Ascending aorta (tissue), 2 donors: ENCODE measurements at regions not wholly inside any gene's neighbourhood (a gene's known extent, or its start where the extent isn't known, plus 50 kb on each side); places are given as distances from the start of the nearest gene placed in this dataset.

Source experiments
- DNase-seq, 2 donors: peaks; one replicate each; pipeline ENCODE4 v3.0.0-alpha.2; 2019; ENCODE audit warnings: low spot score in 2 of 2
- H3K27ac ChIP-seq, 2 donors: fragments of 200-600 bp; sonication (generic); one replicate each; pipeline ENCODE4 v1.5.1; 2016 to 2017; ENCODE audit warnings: mild to moderate bottlenecking in 1 of 2
- H3K27me3 ChIP-seq: fragments of 200-600 bp; sonication (generic); one replicate; pipeline ENCODE4 v1.5.1; 2017
- H3K36me3 ChIP-seq, 2 donors: fragments of 200-600 bp; sonication (generic); one replicate each; pipeline ENCODE4 v1.5.1; 2016
- H3K4me1 ChIP-seq, 2 donors: fragments of 200-600 bp; sonication (generic); one replicate each; pipeline ENCODE4 v1.5.1; 2016 to 2017; ENCODE audit warnings: mild to moderate bottlenecking in 1 of 2
- H3K4me3 ChIP-seq, 2 donors: fragments of 200-600 bp; sonication (generic); one replicate each; pipeline ENCODE4 v1.5.1; 2016 to 2017; ENCODE audit warnings: mild to moderate bottlenecking in 1 of 2
- H3K9me3 ChIP-seq, 2 donors: fragments of 200-600 bp; sonication (generic); one replicate each; pipeline ENCODE4 v1.5.1; 2016
- CTCF ChIP-seq, 3 experiments: fragments of 200-600 bp in 2 of 3; fragments of 450-650 bp in 1 of 3; sonication (generic) in 2 of 3; IDR thresholded peaks; one replicate each; pipeline ENCODE4 v1.5.1; 2016 to 2019; ENCODE audit warnings: antibody characterized with exemption in 3 of 3, mild to moderate bottlenecking in 1 of 3, moderate library complexity in 1 of 3
- intact Hi-C: fragments of 100-400 bp; cut with DNase I; formaldehyde crosslinking; loops from one replicate; pipeline ENCODE4 v1.15.1; 2023

- no peaks in the 10 kb centered on the region for H3K27me3 ChIP-seq
- intact Hi-C loops: no loop called here
- DNase-seq: no peak
- no peaks in the 10 kb centered on the region for H3K9me3 ChIP-seq
- no peaks in the 10 kb centered on the region for H3K36me3 ChIP-seq
- no peak for TF ChIP-seq CTCF (IDR thresholded peaks at IDR 0.05)
- H3K4me1 ChIP-seq: no peaks in the 10 kb centered on the region
- H3K4me3 ChIP-seq: no peak overlapping the region
- no peak overlapping the region for H3K27ac ChIP-seq
Measured at GRCh38 chr3:72538070-72538745, 310.0 kb downstream of the SHQ1 start.

GRCh38 chr3:72537448-72537847, 310.8 kb downstream of the SHQ1 start:
- intact Hi-C loops: no loop called here
- Histone ChIP-seq H3K27ac (no peak overlapping the region), H3K4me1 (no peaks in the 10 kb centered on the region), H3K9me3 (no peaks in the 10 kb centered on the region), H3K4me3 (no peak overlapping the region), H3K27me3 (no peaks in the 10 kb centered on the region), H3K36me3 (no peaks in the 10 kb centered on the region)
- DNase-seq: no peak
- no peak for TF ChIP-seq CTCF (IDR thresholded peaks at IDR 0.05)

- Histone ChIP-seq H3K36me3 (no peaks in the 10 kb centered on the region), H3K27ac (no peak overlapping the region), H3K9me3 (no peaks in the 10 kb centered on the region), H3K27me3 (no peaks in the 10 kb centered on the region), H3K4me3 (no peak overlapping the region), H3K4me1 (no peaks in the 10 kb centered on the region)
- DNase-seq: no peak
- TF ChIP-seq CTCF (IDR thresholded peaks at IDR 0.05): no peak
- intact Hi-C loops: no loop called here
Measured at GRCh38 chr3:72536878-72537267, 311.4 kb downstream of the SHQ1 start.

GRCh38 chr3:72536206-72536877, 311.9 kb downstream of the SHQ1 start:
- H3K27ac ChIP-seq: no peak overlapping the region
- DNase-seq: no peak
- no peaks in the 10 kb centered on the region for H3K27me3 ChIP-seq
- no peaks in the 10 kb centered on the region for H3K36me3 ChIP-seq
- no peaks in the 10 kb centered on the region for H3K4me1 ChIP-seq
- intact Hi-C loops: no loop called here
- TF ChIP-seq CTCF (IDR thresholded peaks at IDR 0.05): no peak
- H3K4me3 ChIP-seq: no peak overlapping the region
- H3K9me3 ChIP-seq: no peaks in the 10 kb centered on the region

GRCh38 chr3:72535772-72536171, 312.5 kb downstream of the SHQ1 start:
- Histone ChIP-seq H3K9me3 (no peaks in the 10 kb centered on the region), H3K27ac (no peak overlapping the region), H3K36me3 (no peaks in the 10 kb centered on the region), H3K4me1 (no peaks in the 10 kb centered on the region), H3K4me3 (no peak overlapping the region), H3K27me3 (no peaks in the 10 kb centered on the region)
- no peak for TF ChIP-seq CTCF (IDR thresholded peaks at IDR 0.05)
- intact Hi-C loops: no loop called here
- no peak for DNase-seq
